GM19397 (cell line): ENCODE measurements at regions not wholly inside any gene's neighbourhood (a gene's known extent, or its start where the extent isn't known, plus 50 kb on each side); places are given as distances from the start of the nearest gene placed in this dataset.

Source experiments
- ATAC-seq: cut with Tn5 transposase; IDR thresholded peaks from one replicate; pipeline ENCODE4 v1.9.1; 2021; ENCODE audit warnings: mild to moderate bottlenecking, moderate library complexity; ENCODE audit not compliant: unreplicated experiment

GRCh38 chr5:1936901-1937300 is 54.2 kb upstream of the IRX4 start:
- no peak for ATAC-seq

GRCh38 chr5:1936413-1936812 is 53.7 kb upstream of the IRX4 start:
- no peak for ATAC-seq

GRCh38 chr5:1934801-1935429 is 52.2 kb upstream of the IRX4 start:
- ATAC-seq = no peak

- ATAC-seq = no peak
Observed at GRCh38 chr5:1934056-1934394, 51.3 kb upstream of the IRX4 start.

- ATAC-seq = no peak
Observed at GRCh38 chr5:1933364-1934055, 50.8 kb upstream of the IRX4 start.
